Activated CD8-positive, alpha-beta T cell treated with anti-CD3 and anti-CD28 coated beads for 36 hours (primary cell): ENCODE measurements at regions not wholly inside any gene's neighbourhood (a gene's known extent, or its start where the extent isn't known, plus 50 kb on each side); places are given as distances from the start of the nearest gene placed in this dataset.

Source experiments
- ATAC-seq: fragments of 200-7000 bp; cut with Tn5 transposase; one replicate; pipeline ENCODE4 v1.10.0; 2021; ENCODE audit warnings: mild to moderate bottlenecking, moderate library complexity
- CTCF ChIA-PET: fragments of 350-600 bp; sonication (Branson Sonifier 250); formaldehyde crosslinking; loops from one replicate; lab custom pipeline; 2021; ENCODE audit warnings: antibody characterized with exemption; lab: Charles Lee
- POLR2A ChIA-PET: fragments of 350-600 bp; sonication (Branson Sonifier 250); formaldehyde crosslinking; loops from one replicate; lab custom pipeline; 2021; ENCODE audit warnings: antibody characterized with exemption; lab: Charles Lee
- DNase-seq: peaks from one replicate; pipeline ENCODE4 v3.0.0-alpha.2; 2020
- H3K27ac Mint-ChIP-seq: one replicate; pipeline ENCODE4 v1.8.0; 2021; ENCODE audit warnings: mild to moderate bottlenecking, mixed read lengths
- H3K27me3 Mint-ChIP-seq: one replicate; pipeline ENCODE4 v1.8.0; 2021; ENCODE audit warnings: mixed read lengths
- H3K36me3 Mint-ChIP-seq: one replicate; pipeline ENCODE4 v1.8.0; 2021; ENCODE audit warnings: low read depth, mixed read lengths
- H3K4me1 Mint-ChIP-seq: one replicate; pipeline ENCODE4 v1.8.0; 2021; ENCODE audit warnings: low read depth, mixed read lengths
- H3K4me3 Mint-ChIP-seq: one replicate; pipeline ENCODE4 v1.8.0; 2021; ENCODE audit warnings: mild to moderate bottlenecking, moderate library complexity, mixed read lengths
- H3K9me3 Mint-ChIP-seq: one replicate; pipeline ENCODE4 v1.8.0; 2021; ENCODE audit warnings: mixed read lengths
- CTCF ChIP-seq: fragments of 200-600 bp; IDR thresholded peaks from one replicate; pipeline ENCODE4 v1.8.0; 2022; ENCODE audit warnings: antibody characterized with exemption, mild to moderate bottlenecking
- intact Hi-C: fragments of 100-400 bp; cut with micrococcal nuclease; formaldehyde crosslinking; loops from one replicate; pipeline ENCODE4 v1.10.0; 2022

DNA sequence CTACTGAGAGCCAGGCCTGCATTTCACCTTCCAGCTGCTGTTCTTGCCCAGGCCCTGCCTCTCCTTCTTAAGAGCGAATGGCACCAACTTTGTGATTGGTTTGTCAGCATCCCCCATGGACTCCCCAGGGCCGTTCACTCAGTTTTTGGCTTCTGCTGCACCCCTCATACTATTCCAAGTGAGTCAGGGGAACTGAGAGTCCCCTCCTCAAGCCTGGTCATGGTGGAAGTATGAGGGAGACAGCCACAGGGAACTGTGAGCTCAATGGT lies 62.4 kb upstream of the ANTXRL start:
- H3K9me3 Mint-ChIP-seq, result no peaks in the 10 kb centered on the region
- H3K4me3 Mint-ChIP-seq, result no peak overlapping the region
- POLR2A ChIA-PET, result no interaction called here
- CTCF ChIA-PET, result no interaction called here
- intact Hi-C loops, result no loop called here
- H3K27ac Mint-ChIP-seq, result no peak overlapping the region
- no peak for TF ChIP-seq CTCF
- no peak for DNase-seq
- ATAC-seq, result no peak
- H3K4me1 Mint-ChIP-seq, result peaks cover 10% of the 10 kb centered on the region
- H3K27me3 Mint-ChIP-seq, result no peaks in the 10 kb centered on the region
- no peaks in the 10 kb centered on the region for H3K36me3 Mint-ChIP-seq

DNA sequence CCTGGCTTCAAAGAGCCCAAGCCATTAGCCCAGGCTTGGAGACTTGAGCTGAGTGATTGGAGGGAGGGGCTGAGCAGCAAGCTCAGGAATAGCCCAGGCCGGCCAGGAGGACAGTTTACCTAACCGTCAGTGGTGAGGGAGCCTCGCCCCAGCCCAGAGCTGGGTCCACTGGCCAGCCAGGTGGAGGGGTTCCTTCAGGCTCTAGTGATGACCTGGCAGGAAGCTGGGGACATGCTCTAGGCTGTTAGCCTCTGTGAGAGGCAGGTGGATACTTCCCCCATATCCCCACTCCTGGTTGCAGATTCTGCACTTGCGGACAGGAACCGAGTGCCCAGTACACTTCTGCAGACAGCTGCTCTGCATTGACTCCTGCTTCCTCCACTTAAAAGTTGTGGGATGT lies 61.2 kb upstream of the ANTXRL start:
- Mint-ChIP-seq H3K27me3 (no peaks in the 10 kb centered on the region), H3K36me3 (no peaks in the 10 kb centered on the region), H3K4me3 (no peak overlapping the region), H3K27ac (no peak overlapping the region), H3K9me3 (peaks cover 1% of the 10 kb centered on the region), H3K4me1 (peaks cover 8% of the 10 kb centered on the region)
- ATAC-seq, result no peak
- ChIA-PET POLR2A (no interaction called here), CTCF (no interaction called here)
- DNase-seq, result no peak
- TF ChIP-seq CTCF, result no peak
- intact Hi-C loops, result no loop called here

GRCh38 chr10:46226232-46226631 lies 60.6 kb upstream of the ANTXRL start:
- TF ChIP-seq CTCF, result no peak
- POLR2A ChIA-PET, result no interaction called here
- ATAC-seq, result no peak
- Mint-ChIP-seq H3K4me1 (peaks cover 8% of the 10 kb centered on the region), H3K9me3 (peaks cover 3% of the 10 kb centered on the region), H3K27me3 (no peaks in the 10 kb centered on the region), H3K4me3 (no peak overlapping the region), H3K27ac (no peak overlapping the region), H3K36me3 (peaks cover 2% of the 10 kb centered on the region)
- no peak for DNase-seq
- intact Hi-C loops, result no loop called here
- CTCF ChIA-PET, result no interaction called here

- Mint-ChIP-seq H3K27ac (no peak overlapping the region), H3K4me3 (no peak overlapping the region), H3K9me3 (peaks cover 3% of the 10 kb centered on the region), H3K36me3 (peaks cover 2% of the 10 kb centered on the region), H3K27me3 (no peaks in the 10 kb centered on the region), H3K4me1 (peaks cover 8% of the 10 kb centered on the region)
- POLR2A ChIA-PET, result no interaction called here
- intact Hi-C loops, result no loop called here
- CTCF ChIA-PET, result interaction anchor here (1.1 to 1.5 kb wide), 3 partner anchors 32 to 99 kb away, joined by 3 to 4 read pairs (median 3); no protein-coding TSS in a partner anchor
- ATAC-seq (no peak), DNase-seq (no peak)
- no peak for TF ChIP-seq CTCF
Measured at GRCh38 chr10:46226900-46227558, 59.8 kb upstream of the ANTXRL start.

DNA sequence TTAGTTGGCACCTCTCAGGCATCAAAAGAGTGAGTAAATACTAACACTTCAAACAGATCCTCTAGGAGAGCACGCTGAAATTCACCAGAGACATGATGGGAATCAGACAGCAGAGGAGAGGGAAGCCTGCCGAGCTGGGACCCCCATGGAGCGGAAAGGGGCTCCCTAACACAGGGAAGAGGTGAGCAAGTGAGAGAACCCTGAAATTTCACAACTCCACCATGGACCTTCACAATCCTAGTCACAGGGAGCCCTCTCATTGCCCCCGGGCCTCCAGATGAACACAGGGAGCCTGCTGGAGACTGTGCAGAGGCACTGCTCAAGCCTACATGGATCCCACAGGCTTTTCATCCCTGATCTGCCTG lies 59.2 kb upstream of the ANTXRL start:
- Mint-ChIP-seq H3K36me3 (peaks cover 2% of the 10 kb centered on the region), H3K27ac (no peak overlapping the region), H3K4me1 (peaks cover 8% of the 10 kb centered on the region), H3K9me3 (peaks cover 3% of the 10 kb centered on the region), H3K27me3 (no peaks in the 10 kb centered on the region), H3K4me3 (no peak overlapping the region)
- POLR2A ChIA-PET, result no interaction called here
- intact Hi-C loops, result no loop called here
- TF ChIP-seq CTCF, result no peak
- ATAC-seq (no peak), DNase-seq (no peak)
- CTCF ChIA-PET, result interaction anchor here (0.8 to 3.0 kb wide), 8 partner anchors 9 to 98 kb away, joined by 3 to 16 read pairs (median 3); no protein-coding TSS in a partner anchor
